GM10266 (cell line): ENCODE measurements at regions not wholly inside any gene's neighbourhood (a gene's known extent, or its start where the extent isn't known, plus 50 kb on each side); places are given as distances from the start of the nearest gene placed in this dataset.

ENCODE experiments used
- DNase-seq: peaks from one replicate; pipeline ENCODE4 v3.0.0; 2012; ENCODE audit errors: extremely low spot score
- CTCF ChIP-seq: IDR thresholded peaks from 2 replicates; pipeline ENCODE4 v1.5.1; 2012; ENCODE audit warnings: mild to moderate bottlenecking, low read depth; ENCODE audit not compliant: control insufficient read depth, insufficient read depth; ENCODE audit errors: missing control alignments

GRCh38 chr7:11221984-11222383, 248.3 kb downstream of the PHF14 start:
- no peak for TF ChIP-seq CTCF
- no peak for DNase-seq

GRCh38 chr7:11224535-11224934, 250.9 kb downstream of the PHF14 start:
- TF ChIP-seq CTCF, result no peak
- no peak for DNase-seq

- DNase-seq, result no peak
- TF ChIP-seq CTCF, result no peak
These were observed 254.8 kb downstream of the PHF14 start for GRCh38 chr7:11228515-11228914.

- DNase-seq, result no peak
- no peak for TF ChIP-seq CTCF
These were observed 257.5 kb downstream of the PHF14 start for GRCh38 chr7:11231190-11231589.

GRCh38 chr7:11232462-11232861, 258.8 kb downstream of the PHF14 start:
- TF ChIP-seq CTCF, result no peak
- DNase-seq, result no peak

- no peak for DNase-seq
- no peak for TF ChIP-seq CTCF
These were observed 260.2 kb downstream of the PHF14 start for GRCh38 chr7:11233871-11234270.

- no peak for TF ChIP-seq CTCF
- DNase-seq, result no peak
These were observed 261.8 kb downstream of the PHF14 start for GRCh38 chr7:11235491-11235890.
